ENCODE measurements at regions not wholly inside any gene's neighbourhood (a gene's known extent, or its start where the extent isn't known, plus 50 kb on each side); places are given as distances from the start of the nearest gene placed in this dataset.

GRCh38 chr13:78339927-78340326 is 263.4 kb downstream of the POU4F1 start:
- TF ChIP-seq POLR2A (IDR thresholded peaks at IDR 0.05) (no peak), CTCF (IDR thresholded peaks at IDR 0.05) (no peak)

Measured in body of pancreas (tissue), 4 donors.